ENCODE measurements at regions not wholly inside any gene's neighbourhood (a gene's known extent, or its start where the extent isn't known, plus 50 kb on each side); places are given as distances from the start of the nearest gene placed in this dataset.

- no peaks in the 10 kb centered on the region for H3K4me1 Mint-ChIP-seq (ENCODE audit: low read depth)
Observed at GRCh38 chr13:57452228-57452627, 179.3 kb upstream of the PCDH17 start.

GRCh38 chr13:57470491-57470890, 161.1 kb upstream of the PCDH17 start:
- H3K27ac Mint-ChIP-seq: no peak overlapping the region
- H3K4me3 Mint-ChIP-seq: no peak overlapping the region
- ChIA-PET CTCF (no interaction called here), POLR2A (no interaction called here)
- peaks cover 21% of the 10 kb centered on the region for H3K9me3 Mint-ChIP-seq (ENCODE audit: insufficient read depth)
- DNase-seq (no peak), ATAC-seq (no peak)
- H3K36me3 Mint-ChIP-seq (ENCODE audit: low read depth): no peaks in the 10 kb centered on the region
- no peaks in the 10 kb centered on the region for H3K4me1 Mint-ChIP-seq (ENCODE audit: low read depth)
- no peaks in the 10 kb centered on the region for H3K27me3 Mint-ChIP-seq (ENCODE audit: low read depth)

More at GRCh38 chr13:57452228-57452627, 179.3 kb upstream of the PCDH17 start:
- H3K36me3 Mint-ChIP-seq (ENCODE audit: low read depth): no peaks in the 10 kb centered on the region
- H3K27me3 Mint-ChIP-seq (ENCODE audit: low read depth): no peaks in the 10 kb centered on the region
- no peak overlapping the region for H3K4me3 Mint-ChIP-seq
- ATAC-seq (no peak), DNase-seq (no peak)
- ChIA-PET CTCF (no interaction called here), POLR2A (no interaction called here)
- H3K27ac Mint-ChIP-seq: no peak overlapping the region
- H3K9me3 Mint-ChIP-seq (ENCODE audit: insufficient read depth): peaks cover 28% of the 10 kb centered on the region

- ChIA-PET CTCF (no interaction called here), POLR2A (no interaction called here)
- Mint-ChIP-seq H3K9me3 (ENCODE audit: insufficient read depth) (peaks cover 4% of the 10 kb centered on the region), H3K27ac (no peak overlapping the region), H3K27me3 (ENCODE audit: low read depth) (no peaks in the 10 kb centered on the region), H3K36me3 (ENCODE audit: low read depth) (no peaks in the 10 kb centered on the region), H3K4me3 (no peak overlapping the region), H3K4me1 (ENCODE audit: low read depth) (no peaks in the 10 kb centered on the region)
- ATAC-seq (no peak), DNase-seq (no peak)
Observed at GRCh38 chr13:57491318-57491717, 140.2 kb upstream of the PCDH17 start.

DNA sequence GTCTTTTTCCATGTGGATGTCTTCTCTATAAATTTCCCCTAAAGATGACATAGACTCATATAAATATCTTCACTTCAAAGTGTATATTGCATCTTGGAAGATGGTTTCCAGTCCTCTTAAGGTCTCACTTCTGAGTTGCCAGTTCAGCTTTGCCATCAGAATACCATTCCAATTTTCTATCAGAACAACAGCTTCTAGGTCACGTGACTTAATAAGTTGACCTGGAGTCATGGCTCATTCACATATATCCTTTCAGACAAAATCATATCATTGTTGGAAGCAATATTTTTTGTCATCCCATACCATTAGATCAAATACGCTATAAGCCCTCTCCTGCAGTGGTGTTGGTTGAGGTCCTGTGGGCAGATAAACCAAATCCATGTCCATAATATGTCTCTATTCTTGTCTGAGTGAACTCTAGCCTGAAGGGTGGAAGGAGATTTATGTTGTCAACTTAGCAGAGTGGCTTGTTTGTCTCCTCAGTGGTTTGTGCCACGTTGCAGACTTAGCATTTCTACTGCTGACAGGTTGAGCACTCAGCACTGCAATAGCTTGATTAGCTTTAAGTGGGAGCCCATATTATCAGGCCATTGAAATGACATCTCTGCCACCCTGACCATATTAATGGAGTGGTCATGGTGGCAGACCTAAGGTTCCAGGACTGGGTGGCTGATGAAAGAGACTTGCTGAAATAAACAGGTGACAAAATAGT, 123.6 kb upstream of the PCDH17 start:
- ATAC-seq (no peak), DNase-seq (no peak)
- Mint-ChIP-seq H3K4me1 (ENCODE audit: low read depth) (no peaks in the 10 kb centered on the region), H3K9me3 (ENCODE audit: insufficient read depth) (peaks cover 10% of the 10 kb centered on the region), H3K4me3 (no peak overlapping the region), H3K27ac (no peak overlapping the region), H3K27me3 (ENCODE audit: low read depth) (no peaks in the 10 kb centered on the region), H3K36me3 (ENCODE audit: low read depth) (no peaks in the 10 kb centered on the region)
- POLR2A ChIA-PET: no interaction called here
- CTCF ChIA-PET: no interaction called here

- H3K4me1 Mint-ChIP-seq (ENCODE audit: low read depth): no peaks in the 10 kb centered on the region
Observed at GRCh38 chr13:57511603-57512002, 119.9 kb upstream of the PCDH17 start.

GRCh38 chr13:57527114-57527735, 104.3 kb upstream of the PCDH17 start:
- Mint-ChIP-seq H3K4me3 (no peak overlapping the region), H3K27ac (no peak overlapping the region), H3K36me3 (ENCODE audit: low read depth) (no peaks in the 10 kb centered on the region), H3K27me3 (ENCODE audit: low read depth) (no peaks in the 10 kb centered on the region), H3K4me1 (ENCODE audit: low read depth) (no peaks in the 10 kb centered on the region), H3K9me3 (ENCODE audit: insufficient read depth) (peaks cover 20% of the 10 kb centered on the region)
- ATAC-seq (no peak), DNase-seq (no peak)
- ChIA-PET POLR2A (no interaction called here), CTCF (no interaction called here)

More at GRCh38 chr13:57511603-57512002, 119.9 kb upstream of the PCDH17 start:
- CTCF ChIA-PET: no interaction called here
- no peak overlapping the region for H3K27ac Mint-ChIP-seq
- H3K36me3 Mint-ChIP-seq (ENCODE audit: low read depth): no peaks in the 10 kb centered on the region
- H3K27me3 Mint-ChIP-seq (ENCODE audit: low read depth): no peaks in the 10 kb centered on the region
- POLR2A ChIA-PET: no interaction called here
- no peak for ATAC-seq
- H3K9me3 Mint-ChIP-seq (ENCODE audit: insufficient read depth): peaks cover 13% of the 10 kb centered on the region
- H3K4me3 Mint-ChIP-seq: no peak overlapping the region
- DNase-seq: no peak

DNA sequence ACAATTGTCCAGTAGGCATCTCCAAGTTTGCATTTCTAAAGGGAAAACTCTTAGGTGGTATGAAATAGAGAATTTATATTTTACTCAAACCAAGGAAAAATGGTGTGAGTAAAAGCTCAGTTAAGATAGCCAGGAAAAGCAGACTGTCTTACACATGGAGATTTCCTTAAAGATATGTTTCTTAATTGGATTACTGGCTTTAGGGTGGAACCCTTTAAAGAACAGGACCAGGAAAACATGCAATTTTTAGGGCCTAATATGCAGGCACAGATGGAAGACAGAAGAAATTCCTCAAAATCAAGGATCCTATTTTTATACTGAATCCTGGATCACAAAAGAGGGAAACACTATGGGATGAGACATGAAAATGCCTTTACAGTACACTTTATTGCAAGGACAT, 100.3 kb upstream of the PCDH17 start:
- DNase-seq: no peak
- H3K4me3 Mint-ChIP-seq: no peak overlapping the region
- no peak for ATAC-seq
- no peak overlapping the region for H3K27ac Mint-ChIP-seq
- CTCF ChIA-PET: no interaction called here
- POLR2A ChIA-PET: no interaction called here
- H3K27me3 Mint-ChIP-seq (ENCODE audit: low read depth): no peaks in the 10 kb centered on the region
- no peaks in the 10 kb centered on the region for H3K4me1 Mint-ChIP-seq (ENCODE audit: low read depth)
- no peaks in the 10 kb centered on the region for H3K36me3 Mint-ChIP-seq (ENCODE audit: low read depth)
- H3K9me3 Mint-ChIP-seq (ENCODE audit: insufficient read depth): peaks cover 15% of the 10 kb centered on the region

DNA sequence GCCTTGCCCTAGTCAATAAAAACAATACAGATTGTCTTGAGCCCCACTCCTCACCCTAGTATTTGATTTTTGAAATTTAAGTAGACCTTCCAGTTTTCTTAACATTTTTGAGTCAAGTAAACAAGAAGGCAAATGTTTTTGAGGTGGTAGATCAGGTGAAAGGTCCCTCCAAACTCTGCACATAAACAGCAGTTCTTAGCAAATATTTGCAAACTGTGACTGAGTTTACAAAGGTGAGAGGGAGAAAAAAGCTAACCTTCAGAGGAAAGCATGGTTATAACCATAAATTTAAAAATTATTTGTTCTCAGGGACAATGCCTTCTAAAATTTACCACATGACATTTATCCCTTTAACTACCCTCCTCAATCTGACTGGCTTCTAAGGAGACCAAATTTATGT, 84.6 kb upstream of the PCDH17 start:
- DNase-seq (no peak), ATAC-seq (no peak)
- POLR2A ChIA-PET: no interaction called here
- H3K4me1 Mint-ChIP-seq (ENCODE audit: low read depth): no peaks in the 10 kb centered on the region
- no peaks in the 10 kb centered on the region for H3K27me3 Mint-ChIP-seq (ENCODE audit: low read depth)
- no peaks in the 10 kb centered on the region for H3K9me3 Mint-ChIP-seq (ENCODE audit: insufficient read depth)
- CTCF ChIA-PET: no interaction called here
- H3K4me3 Mint-ChIP-seq: no peak overlapping the region
- H3K36me3 Mint-ChIP-seq (ENCODE audit: low read depth): no peaks in the 10 kb centered on the region
- no peak overlapping the region for H3K27ac Mint-ChIP-seq

DNA sequence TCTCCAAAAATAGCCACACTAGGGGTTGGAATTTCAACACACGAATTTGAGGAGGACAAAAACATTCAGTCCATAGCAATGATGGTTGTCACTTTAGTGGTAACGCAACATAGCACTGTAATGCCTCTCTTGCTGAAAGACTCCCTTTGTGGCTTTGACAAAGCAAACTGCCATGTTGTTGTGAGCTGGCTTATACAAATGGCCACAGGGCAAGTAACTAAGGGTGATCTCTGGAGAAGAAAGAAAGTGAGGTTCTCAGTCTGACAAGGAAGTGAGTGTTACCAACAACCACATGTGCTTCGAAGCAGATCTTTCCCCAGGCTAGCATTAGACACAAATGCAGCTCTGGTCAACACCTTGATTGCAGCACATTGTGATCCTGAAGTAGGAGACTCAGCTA, 79.1 kb upstream of the PCDH17 start:
- H3K27me3 Mint-ChIP-seq (ENCODE audit: low read depth): no peaks in the 10 kb centered on the region
- ChIA-PET CTCF (no interaction called here), POLR2A (no interaction called here)
- no peaks in the 10 kb centered on the region for H3K4me1 Mint-ChIP-seq (ENCODE audit: low read depth)
- H3K9me3 Mint-ChIP-seq (ENCODE audit: insufficient read depth): peaks cover 3% of the 10 kb centered on the region
- DNase-seq: no peak
- no peaks in the 10 kb centered on the region for H3K36me3 Mint-ChIP-seq (ENCODE audit: low read depth)
- no peak overlapping the region for H3K27ac Mint-ChIP-seq
- no peak overlapping the region for H3K4me3 Mint-ChIP-seq
- no peak for ATAC-seq

- H3K36me3 Mint-ChIP-seq (ENCODE audit: low read depth): no peaks in the 10 kb centered on the region
- ChIA-PET POLR2A (no interaction called here), CTCF (no interaction called here)
- no peaks in the 10 kb centered on the region for H3K27me3 Mint-ChIP-seq (ENCODE audit: low read depth)
- ATAC-seq (no peak), DNase-seq (no peak)
- no peak overlapping the region for H3K4me3 Mint-ChIP-seq
- no peak overlapping the region for H3K27ac Mint-ChIP-seq
- no peaks in the 10 kb centered on the region for H3K4me1 Mint-ChIP-seq (ENCODE audit: low read depth)
- peaks cover 3% of the 10 kb centered on the region for H3K9me3 Mint-ChIP-seq (ENCODE audit: insufficient read depth)
Observed at GRCh38 chr13:57553932-57554331, 77.6 kb upstream of the PCDH17 start.

DNA sequence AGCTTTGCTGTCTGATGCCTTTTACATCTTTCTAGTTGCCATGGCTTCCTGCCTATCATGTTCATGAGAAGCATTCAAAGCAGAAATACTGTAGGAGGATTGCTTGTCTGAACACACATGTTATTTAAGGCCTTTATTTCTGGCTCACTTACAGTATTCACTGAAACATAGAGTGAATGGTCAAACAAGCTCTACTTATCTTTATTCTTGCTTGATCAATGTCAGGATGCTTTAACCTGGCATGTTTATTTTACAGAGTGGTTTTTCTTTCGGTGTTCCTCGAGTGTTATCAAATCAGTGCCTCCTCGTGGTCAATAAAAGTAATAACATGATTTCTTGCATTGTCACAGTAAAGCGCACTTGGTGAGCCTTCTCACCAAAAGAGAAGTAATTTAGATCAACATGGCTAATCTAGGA, 73.5 kb upstream of the PCDH17 start:
- H3K27me3 Mint-ChIP-seq (ENCODE audit: low read depth): no peaks in the 10 kb centered on the region
- H3K27ac Mint-ChIP-seq: no peak overlapping the region
- no peak for DNase-seq
- no peaks in the 10 kb centered on the region for H3K4me1 Mint-ChIP-seq (ENCODE audit: low read depth)
- peaks cover 3% of the 10 kb centered on the region for H3K9me3 Mint-ChIP-seq (ENCODE audit: insufficient read depth)
- ChIA-PET CTCF (no interaction called here), POLR2A (no interaction called here)
- H3K4me3 Mint-ChIP-seq: no peak overlapping the region
- no peaks in the 10 kb centered on the region for H3K36me3 Mint-ChIP-seq (ENCODE audit: low read depth)
- no peak for ATAC-seq

GRCh38 chr13:57568865-57569264, 62.7 kb upstream of the PCDH17 start:
- DNase-seq (no peak), ATAC-seq (no peak)
- Mint-ChIP-seq H3K36me3 (ENCODE audit: low read depth) (no peaks in the 10 kb centered on the region), H3K4me1 (ENCODE audit: low read depth) (no peaks in the 10 kb centered on the region), H3K27ac (no peak overlapping the region), H3K9me3 (ENCODE audit: insufficient read depth) (peaks cover 14% of the 10 kb centered on the region), H3K4me3 (no peak overlapping the region), H3K27me3 (ENCODE audit: low read depth) (no peaks in the 10 kb centered on the region)
- ChIA-PET CTCF (no interaction called here), POLR2A (no interaction called here)

- POLR2A ChIA-PET: no interaction called here
Observed at GRCh38 chr13:57569986-57570385, 61.6 kb upstream of the PCDH17 start.

More at GRCh38 chr13:57569986-57570385, 61.6 kb upstream of the PCDH17 start:
- Mint-ChIP-seq H3K36me3 (ENCODE audit: low read depth) (no peaks in the 10 kb centered on the region), H3K4me3 (no peak overlapping the region), H3K27ac (no peak overlapping the region), H3K4me1 (ENCODE audit: low read depth) (no peaks in the 10 kb centered on the region), H3K27me3 (ENCODE audit: low read depth) (no peaks in the 10 kb centered on the region), H3K9me3 (ENCODE audit: insufficient read depth) (peaks cover 20% of the 10 kb centered on the region)
- CTCF ChIA-PET: no interaction called here
- DNase-seq (no peak), ATAC-seq (no peak)

All from activated CD8-positive, alpha-beta T cell treated with anti-CD3 and anti-CD28 coated beads, Interleukin-2, amount 10 ng/mL, durations not matched to agents 7 days and 5 days (primary cell).